ENCODE measurements at regions not wholly inside any gene's neighbourhood (a gene's known extent, or its start where the extent isn't known, plus 50 kb on each side); places are given as distances from the start of the nearest gene placed in this dataset.

- TF ChIP-seq CTCF (IDR thresholded peaks at IDR 0.05 in 2 of 3, conservative IDR thresholded peaks at IDR 0.05 in 1 of 3; ENCODE audit: borderline replicate concordance in 1 of 3, insufficient read depth in 1 of 3, low read depth in 2 of 3, low read length in 2 of 3) (no peak), POLR2AphosphoS5 (IDR thresholded peaks at IDR 0.05; ENCODE audit: low read depth, low read length) (no peak), EGR1 (IDR thresholded peaks at IDR 0.05; ENCODE audit: low read depth) (no peak), EZH2phosphoT487 (IDR thresholded peaks at IDR 0.05; ENCODE audit: borderline replicate concordance) (no peak), YY1 (IDR thresholded peaks at IDR 0.05; ENCODE audit: extremely low read depth, insufficient replicate concordance, low read depth, low read length) (no peak), CEBPB (IDR thresholded peaks at IDR 0.05; ENCODE audit: low read depth) (no peak), POLR2A (IDR thresholded peaks at IDR 0.05; ENCODE audit: borderline replicate concordance, extremely low read depth, insufficient read depth, insufficient read length) (no peak), MAX (IDR thresholded peaks at IDR 0.05) (no peak), EZH2 (IDR thresholded peaks at IDR 0.05) (no peak)
Observed at GRCh38 chr13:37202264-37202663, 96.8 kb upstream of the CSNK1A1L start.

All from HCT116 (cell line).